ENCODE measurements at regions not wholly inside any gene's neighbourhood (a gene's known extent, or its start where the extent isn't known, plus 50 kb on each side); places are given as distances from the start of the nearest gene placed in this dataset.
"Not testable (repeated sequence)": the region's sequence is repeated elsewhere in the genome, so short reads cannot be mapped to it uniquely, and the experiment has no call there.

DNA sequence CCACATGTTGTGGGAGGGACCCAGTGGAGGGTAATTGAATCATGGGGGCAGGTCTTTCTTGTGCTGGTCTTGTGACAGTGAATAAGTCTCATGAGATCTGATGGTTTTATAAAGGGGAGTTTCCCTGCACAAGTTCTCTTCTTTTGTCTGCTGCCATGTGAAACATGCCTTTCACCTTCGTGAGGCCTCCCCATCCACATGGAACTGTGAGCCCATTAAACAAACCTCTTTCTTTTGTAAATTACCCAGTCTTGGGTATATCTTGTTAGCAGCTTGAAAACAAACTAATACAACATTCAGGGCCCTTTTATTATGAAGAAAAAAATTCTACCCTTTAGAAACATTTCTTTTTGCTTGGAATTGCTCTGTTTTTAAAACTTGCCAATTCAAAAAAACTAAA is 285.4 kb downstream of the GJA1 start:
- H3K27me3 ChIP-seq (ENCODE audit: low read depth); H3K9me3 ChIP-seq; H3K4me1 ChIP-seq; H3K4me3 ChIP-seq; DNase-seq (ENCODE audit: low spot score in 2 of 2); H3K36me3 ChIP-seq (replicated peaks); in situ Hi-C loops (cut with MboI; ENCODE audit: low sequenced_read_pairs): not testable (repeated sequence)

DNA sequence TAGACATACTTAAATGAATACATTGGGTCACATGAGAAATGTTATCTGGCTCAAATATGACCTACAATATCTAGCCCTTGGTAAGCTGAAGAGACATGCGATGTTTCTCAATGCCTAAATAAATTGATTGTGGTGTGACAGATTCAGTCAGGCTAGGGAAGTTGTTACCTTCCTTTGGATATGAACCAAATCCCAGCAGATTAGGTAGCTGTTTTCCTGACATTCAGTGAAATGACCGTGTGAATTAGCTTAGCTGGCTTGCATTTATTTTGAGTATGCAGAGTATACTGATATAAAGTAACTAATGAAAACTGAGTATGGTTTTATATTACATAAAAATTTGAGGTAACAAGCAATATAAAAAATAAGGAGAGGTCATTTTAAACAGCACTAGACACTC is 288.2 kb downstream of the GJA1 start:
- no peaks in the 10 kb centered on the region for H3K9me3 ChIP-seq
- no peaks in the 10 kb centered on the region; the same call in 1 of the 2 replicates for H3K27me3 ChIP-seq (ENCODE audit: low read depth)
- DNase-seq (ENCODE audit: low spot score in 2 of 2), result no peak
- no peaks in the 10 kb centered on the region for H3K4me1 ChIP-seq
- H3K4me3 ChIP-seq, result no peak overlapping the region
- in situ Hi-C loops (cut with MboI; ENCODE audit: low sequenced_read_pairs), result no loop called here
- H3K36me3 ChIP-seq (replicated peaks), result no peaks in the 10 kb centered on the region

DNA sequence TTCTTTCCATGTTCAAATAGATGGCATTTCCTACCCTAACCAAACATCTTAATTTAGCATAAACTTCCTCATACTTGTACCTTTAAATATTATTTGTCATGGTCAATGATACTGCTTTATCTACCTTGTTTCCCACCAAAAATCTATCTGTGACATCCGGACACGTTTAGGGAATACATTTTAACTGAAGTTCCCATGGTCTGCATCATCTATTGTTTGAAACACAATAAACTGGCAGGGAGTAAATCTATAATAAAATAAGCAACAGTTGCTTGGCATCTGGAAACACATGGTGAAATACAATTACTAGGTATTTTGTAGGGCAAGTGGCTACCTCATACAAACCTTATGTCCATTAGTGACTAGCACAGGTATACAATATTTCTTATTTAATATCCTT is 289.1 kb downstream of the GJA1 start:
- no peak overlapping the region for H3K4me3 ChIP-seq
- H3K36me3 ChIP-seq (replicated peaks), result no peaks in the 10 kb centered on the region
- DNase-seq (ENCODE audit: low spot score in 2 of 2), result no peak
- H3K9me3 ChIP-seq, result no peaks in the 10 kb centered on the region
- no peaks in the 10 kb centered on the region for H3K4me1 ChIP-seq
- in situ Hi-C loops (cut with MboI; ENCODE audit: low sequenced_read_pairs), result no loop called here
- no peaks in the 10 kb centered on the region for H3K27me3 ChIP-seq (ENCODE audit: low read depth)

DNA sequence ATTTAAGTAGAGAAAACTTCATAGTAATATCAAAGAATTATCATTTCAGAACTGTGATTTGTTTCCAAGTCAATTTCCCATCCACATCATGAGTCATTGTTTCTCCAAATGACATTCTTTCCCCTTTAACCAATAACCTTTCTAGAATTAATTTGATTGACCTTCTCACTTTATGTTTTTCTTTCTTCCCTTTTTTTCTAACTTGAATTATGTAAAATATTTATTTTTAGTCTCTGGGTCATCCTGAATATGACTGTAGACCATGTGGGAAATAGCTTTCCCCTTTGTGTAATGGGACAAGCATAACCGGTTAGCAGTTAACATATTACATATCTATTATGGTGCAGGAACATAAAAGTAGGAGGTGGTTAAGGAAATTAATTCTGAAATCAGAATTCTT is 291.1 kb downstream of the GJA1 start:
- Histone ChIP-seq H3K36me3 (replicated peaks) (no peaks in the 10 kb centered on the region), H3K4me1 (no peaks in the 10 kb centered on the region), H3K4me3 (no peak overlapping the region), H3K27me3 (ENCODE audit: low read depth) (no peaks in the 10 kb centered on the region), H3K9me3 (no peaks in the 10 kb centered on the region)
- in situ Hi-C loops (cut with MboI; ENCODE audit: low sequenced_read_pairs), result no loop called here
- no peak for DNase-seq (ENCODE audit: low spot score in 2 of 2)

DNA sequence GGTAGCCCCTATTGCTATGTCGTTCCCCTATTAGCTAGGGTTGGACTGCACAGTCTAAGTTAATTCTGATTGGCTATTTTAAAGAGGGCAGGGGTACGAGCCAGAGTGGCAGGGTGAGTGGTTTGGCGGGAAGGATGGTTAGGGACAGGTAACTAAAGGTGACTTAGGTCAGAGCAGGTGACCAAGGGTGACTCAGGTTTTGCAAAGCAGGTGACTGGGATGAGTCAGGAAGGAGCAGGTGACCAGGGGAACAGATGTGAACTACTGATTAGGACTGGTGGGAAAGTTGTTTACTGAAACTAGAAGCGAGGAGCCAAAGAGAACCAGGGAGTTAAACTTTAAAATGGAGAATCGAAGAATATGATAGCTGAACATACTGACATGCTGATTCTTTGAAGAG is 295.2 kb downstream of the GJA1 start:
- in situ Hi-C loops (cut with MboI; ENCODE audit: low sequenced_read_pairs), result no loop called here

DNA sequence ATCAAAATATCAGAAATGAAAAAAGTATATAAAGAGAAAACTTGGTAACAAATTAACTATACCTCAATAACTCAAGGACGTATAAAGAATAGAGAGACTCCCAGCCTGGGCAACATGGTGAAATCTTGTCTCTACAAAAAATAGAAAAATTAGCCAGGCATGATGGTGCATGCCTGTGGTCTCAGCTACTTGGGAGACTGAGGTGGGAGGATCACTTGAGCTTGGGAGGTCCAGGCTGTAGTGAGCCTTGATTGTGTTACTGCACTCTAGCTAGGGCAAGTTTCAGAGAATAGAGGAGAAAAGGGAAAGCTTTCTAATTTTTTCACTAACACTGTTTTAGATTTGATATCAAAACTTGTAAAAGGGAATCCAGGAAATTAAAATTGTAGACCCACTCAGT is 295.9 kb downstream of the GJA1 start:
- Histone ChIP-seq H3K9me3 (no peaks in the 10 kb centered on the region), H3K36me3 (replicated peaks) (no peaks in the 10 kb centered on the region), H3K4me1 (no peaks in the 10 kb centered on the region), H3K27me3 (ENCODE audit: low read depth) (no peaks in the 10 kb centered on the region), H3K4me3 (no peak overlapping the region)
- in situ Hi-C loops (cut with MboI; ENCODE audit: low sequenced_read_pairs), result no loop called here
- no peak for DNase-seq (ENCODE audit: low spot score in 2 of 2)

More for the DNA sequence above, 295.2 kb downstream of the GJA1 start:
- no peaks in the 10 kb centered on the region for H3K4me1 ChIP-seq
- no peaks in the 10 kb centered on the region for H3K36me3 ChIP-seq (replicated peaks)
- H3K27me3 ChIP-seq (ENCODE audit: low read depth), result no peaks in the 10 kb centered on the region
- H3K9me3 ChIP-seq, result no peaks in the 10 kb centered on the region
- DNase-seq (ENCODE audit: low spot score in 2 of 2), result no peak
- H3K4me3 ChIP-seq, result no peak overlapping the region

DNA sequence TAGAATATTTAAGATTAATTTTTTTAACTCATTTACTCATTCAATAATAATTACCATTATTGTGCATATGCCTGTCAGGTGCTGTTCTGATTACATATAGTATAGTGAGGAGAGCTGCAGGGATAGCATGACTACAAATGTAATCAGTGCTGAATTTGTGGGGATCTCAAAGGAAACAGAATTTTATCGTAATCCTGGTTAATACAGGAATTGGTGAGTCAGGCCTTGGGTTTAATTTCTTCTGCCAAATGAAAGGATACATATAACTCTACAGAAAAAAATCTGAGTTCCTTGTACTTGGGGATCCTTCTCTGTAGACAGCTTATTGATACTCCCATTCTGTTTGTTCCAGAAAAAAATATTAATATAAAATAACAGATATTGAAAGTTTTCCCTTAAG is 297.2 kb downstream of the GJA1 start:
- Histone ChIP-seq H3K36me3 (replicated peaks) (no peaks in the 10 kb centered on the region), H3K9me3 (no peaks in the 10 kb centered on the region), H3K4me1 (no peaks in the 10 kb centered on the region), H3K27me3 (ENCODE audit: low read depth) (no peaks in the 10 kb centered on the region), H3K4me3 (no peak overlapping the region)
- in situ Hi-C loops (cut with MboI; ENCODE audit: low sequenced_read_pairs), result no loop called here
- DNase-seq (ENCODE audit: low spot score in 2 of 2), result no peak

DNA sequence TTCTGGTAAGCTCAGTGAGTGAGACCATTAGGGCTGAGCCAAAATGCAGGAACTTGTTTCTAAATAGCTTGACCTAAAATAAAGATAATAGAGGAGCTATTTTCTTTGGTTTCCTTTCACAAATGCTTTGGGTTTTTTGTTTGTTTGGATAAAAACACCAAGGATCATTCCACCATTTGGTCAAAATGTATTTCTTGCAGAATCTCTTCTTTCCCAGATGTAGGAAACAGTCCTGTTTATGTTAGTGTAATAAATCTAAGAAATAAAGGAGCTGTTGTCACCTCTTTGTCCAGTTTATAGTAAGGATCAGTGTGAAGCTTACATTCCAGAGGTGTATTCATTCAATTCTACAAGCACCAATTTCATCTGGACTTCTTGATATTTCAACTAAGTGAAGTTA is 297.8 kb downstream of the GJA1 start:
- Histone ChIP-seq H3K9me3 (no peaks in the 10 kb centered on the region), H3K27me3 (ENCODE audit: low read depth) (no peaks in the 10 kb centered on the region), H3K4me3 (no peak overlapping the region), H3K36me3 (replicated peaks) (no peaks in the 10 kb centered on the region), H3K4me1 (no peaks in the 10 kb centered on the region)
- in situ Hi-C loops (cut with MboI; ENCODE audit: low sequenced_read_pairs), result no loop called here
- no peak for DNase-seq (ENCODE audit: low spot score in 2 of 2)

DNA sequence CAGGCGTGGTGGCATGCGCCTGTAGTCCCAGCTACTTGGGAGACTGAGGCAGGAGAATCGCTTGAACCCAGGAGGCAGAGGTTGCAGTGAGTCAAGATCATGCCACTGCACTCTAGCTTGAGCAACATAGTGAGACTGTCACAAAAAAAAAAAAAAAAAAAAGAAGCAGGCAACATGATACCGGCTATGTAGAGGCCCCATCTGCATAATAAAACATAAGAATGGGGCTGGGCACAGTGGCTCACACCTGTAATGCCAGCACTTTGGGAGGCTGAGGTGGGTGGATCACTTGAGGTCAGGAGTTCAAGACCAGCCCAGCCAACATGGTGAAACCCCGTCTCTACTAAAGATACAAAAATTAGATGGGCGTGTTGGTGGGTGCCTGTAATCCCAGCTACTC is 304.7 kb downstream of the GJA1 start:
- H3K27me3 ChIP-seq (ENCODE audit: low read depth); H3K4me3 ChIP-seq; H3K9me3 ChIP-seq; H3K36me3 ChIP-seq (replicated peaks); in situ Hi-C loops (cut with MboI; ENCODE audit: low sequenced_read_pairs); DNase-seq (ENCODE audit: low spot score in 2 of 2); H3K4me1 ChIP-seq: not testable (repeated sequence)

DNA sequence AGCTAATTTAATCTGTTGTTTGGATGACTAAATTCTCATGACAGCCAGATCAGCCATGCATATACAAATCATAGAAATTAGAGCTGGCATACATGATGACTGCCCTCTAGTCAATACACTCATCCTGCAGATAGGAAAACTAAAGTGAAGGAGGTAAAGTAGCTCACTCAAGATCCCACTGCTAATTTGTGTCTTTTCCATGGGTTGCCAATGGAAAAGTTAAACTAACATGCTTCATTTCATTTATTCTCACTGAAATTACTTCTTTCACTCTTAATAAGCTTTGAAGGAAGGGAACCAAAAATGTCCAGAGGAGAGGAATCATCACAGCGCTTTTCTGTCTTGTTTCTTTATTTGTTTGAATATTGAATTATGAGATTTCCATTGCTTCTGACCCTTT is 308.2 kb downstream of the GJA1 start:
- in situ Hi-C loops (cut with MboI; ENCODE audit: low sequenced_read_pairs), result no loop called here
- H3K9me3 ChIP-seq, result no peaks in the 10 kb centered on the region
- H3K27me3 ChIP-seq (ENCODE audit: low read depth), result no peaks in the 10 kb centered on the region
- DNase-seq (ENCODE audit: low spot score in 2 of 2), result no peak
- H3K4me3 ChIP-seq, result no peak overlapping the region
- H3K4me1 ChIP-seq, result no peaks in the 10 kb centered on the region
- no peaks in the 10 kb centered on the region for H3K36me3 ChIP-seq (replicated peaks)

DNA sequence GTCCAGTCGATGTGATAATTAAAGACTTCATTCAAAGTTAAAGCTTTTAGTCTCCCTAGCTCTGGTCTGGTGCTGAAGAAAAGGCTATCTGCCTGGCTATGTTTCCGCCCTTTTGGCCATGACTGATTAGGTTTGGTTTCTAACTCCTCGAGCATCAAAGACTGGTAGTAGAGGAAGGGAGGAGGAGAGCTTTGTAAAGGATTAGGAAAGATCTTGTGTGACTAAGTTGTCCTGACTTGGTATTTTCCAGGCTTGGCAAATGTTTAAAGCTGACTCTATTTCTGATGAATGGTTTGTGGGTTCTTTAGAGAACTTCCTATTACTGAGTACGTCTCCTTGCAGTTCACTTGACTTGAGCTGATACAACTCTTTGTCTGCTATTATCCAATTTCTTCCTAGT is 312.9 kb downstream of the GJA1 start:
- no peaks in the 10 kb centered on the region for H3K4me1 ChIP-seq
- DNase-seq (ENCODE audit: low spot score in 2 of 2), result no peak

DNA sequence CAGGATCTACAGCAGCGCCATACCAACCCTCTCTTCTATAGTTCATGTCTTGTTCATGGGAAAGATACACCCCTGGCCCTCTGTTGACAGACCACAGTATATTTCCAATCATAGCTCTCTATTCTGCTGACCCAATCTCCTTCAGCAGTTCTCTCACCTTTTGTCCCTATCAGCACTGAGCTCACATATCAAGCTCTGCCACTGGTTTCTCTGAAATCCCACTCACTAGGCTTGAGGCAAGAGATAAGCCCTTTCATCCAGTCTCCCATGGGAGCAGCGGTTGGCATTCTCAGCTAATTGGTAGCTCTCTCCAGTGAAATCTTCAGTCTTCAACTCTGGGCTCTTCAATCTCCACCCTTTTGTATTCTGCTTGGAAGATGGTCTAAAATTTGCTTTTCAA is 313.4 kb downstream of the GJA1 start:
- Histone ChIP-seq H3K36me3 (replicated peaks) (no peaks in the 10 kb centered on the region), H3K9me3 (no peaks in the 10 kb centered on the region), H3K4me1 (no peaks in the 10 kb centered on the region), H3K4me3 (no peak overlapping the region), H3K27me3 (ENCODE audit: low read depth) (no peaks in the 10 kb centered on the region)
- DNase-seq (ENCODE audit: low spot score in 2 of 2), result no peak
- in situ Hi-C loops (cut with MboI; ENCODE audit: low sequenced_read_pairs), result no loop called here

More for the DNA sequence above, 312.9 kb downstream of the GJA1 start:
- no peaks in the 10 kb centered on the region for H3K27me3 ChIP-seq (ENCODE audit: low read depth)
- no peaks in the 10 kb centered on the region for H3K36me3 ChIP-seq (replicated peaks)
- no peaks in the 10 kb centered on the region for H3K9me3 ChIP-seq
- no peak overlapping the region for H3K4me3 ChIP-seq
- in situ Hi-C loops (cut with MboI; ENCODE audit: low sequenced_read_pairs), result no loop called here

DNA sequence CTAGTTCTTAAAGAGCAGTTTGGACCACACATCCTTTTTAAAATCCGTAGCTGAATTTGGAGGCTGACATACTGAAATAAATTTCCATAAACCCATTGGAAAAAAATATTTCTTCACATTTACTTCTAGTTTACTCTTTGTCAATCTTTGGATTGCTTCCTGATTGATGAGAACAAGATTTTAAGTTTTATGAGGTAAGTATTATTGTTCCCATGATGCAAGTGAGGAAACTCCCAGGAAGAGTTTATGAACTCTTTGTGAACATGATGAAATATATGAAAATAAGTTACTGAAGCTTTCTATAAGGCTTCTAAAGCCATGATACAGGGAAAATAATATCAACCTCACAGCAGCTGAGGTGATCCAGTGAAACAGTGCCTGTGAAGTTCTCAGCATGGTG is 320.0 kb downstream of the GJA1 start:
- H3K36me3 ChIP-seq (replicated peaks), result no peaks in the 10 kb centered on the region
- in situ Hi-C loops (cut with MboI; ENCODE audit: low sequenced_read_pairs), result no loop called here

DNA sequence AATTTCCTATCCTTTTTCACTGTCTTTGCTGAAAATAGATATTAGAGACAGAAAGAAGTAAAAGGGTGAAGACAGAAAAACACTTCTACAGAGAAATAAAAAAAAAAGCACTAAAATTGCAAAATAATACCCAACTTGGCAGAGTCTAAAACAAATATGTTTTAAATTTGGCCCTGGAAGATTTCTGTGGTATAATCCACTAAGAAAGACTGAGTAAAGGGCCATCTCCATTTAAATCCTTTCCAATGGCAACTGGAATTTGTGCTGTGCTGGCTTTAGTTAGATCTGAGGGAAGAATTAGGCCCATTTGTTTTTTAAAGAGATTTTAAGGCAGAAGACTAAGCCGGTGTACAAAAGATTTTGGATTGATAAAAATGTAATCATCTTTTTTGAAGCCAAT is 321.2 kb downstream of the GJA1 start:
- Histone ChIP-seq H3K36me3 (replicated peaks) (no peaks in the 10 kb centered on the region), H3K4me3 (no peak overlapping the region), H3K9me3 (no peaks in the 10 kb centered on the region), H3K4me1 (no peaks in the 10 kb centered on the region), H3K27me3 (ENCODE audit: low read depth) (no peaks in the 10 kb centered on the region)
- in situ Hi-C loops (cut with MboI; ENCODE audit: low sequenced_read_pairs), result no loop called here
- no peak for DNase-seq (ENCODE audit: low spot score in 2 of 2)

More for the DNA sequence above, 320.0 kb downstream of the GJA1 start:
- Histone ChIP-seq H3K4me1 (no peaks in the 10 kb centered on the region), H3K9me3 (no peaks in the 10 kb centered on the region), H3K27me3 (ENCODE audit: low read depth) (no peaks in the 10 kb centered on the region), H3K4me3 (no peak overlapping the region)
- DNase-seq (ENCODE audit: low spot score in 2 of 2), result no peak

DNA sequence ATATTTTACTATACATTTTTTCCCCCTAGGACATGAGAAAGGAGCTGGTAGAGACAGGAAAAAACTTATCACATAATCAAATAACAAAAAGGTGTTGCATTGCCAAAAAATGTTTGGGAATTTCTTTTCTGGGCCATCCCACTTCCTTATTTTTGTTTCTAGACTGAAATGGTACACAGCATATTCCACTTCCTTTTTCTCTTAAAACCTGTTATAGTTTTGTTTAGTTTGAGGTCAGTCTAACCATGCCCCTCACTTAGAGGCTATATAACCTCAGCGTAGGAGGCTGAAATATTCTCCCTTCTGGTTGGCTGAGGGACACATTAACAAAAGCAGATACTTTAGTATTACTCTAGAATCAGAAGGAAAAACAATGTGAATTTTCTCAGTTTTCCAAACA is 323.9 kb downstream of the GJA1 start:
- H3K4me1 ChIP-seq, result no peaks in the 10 kb centered on the region
- H3K36me3 ChIP-seq (replicated peaks), result no peaks in the 10 kb centered on the region
- no peak overlapping the region for H3K4me3 ChIP-seq
- in situ Hi-C loops (cut with MboI; ENCODE audit: low sequenced_read_pairs), result no loop called here
- no peaks in the 10 kb centered on the region for H3K27me3 ChIP-seq (ENCODE audit: low read depth)
- DNase-seq (ENCODE audit: low spot score in 2 of 2), result no peak
- no peaks in the 10 kb centered on the region for H3K9me3 ChIP-seq

Measured in HAP-1 (cell line).